SK-N-MC (cell line): ENCODE measurements at regions not wholly inside any gene's neighbourhood (a gene's known extent, or its start where the extent isn't known, plus 50 kb on each side); places are given as distances from the start of the nearest gene placed in this dataset.

Source experiments
- DNase-seq: peaks from one replicate; pipeline ENCODE4 v3.0.0-alpha.2; 2011; ENCODE audit warnings: low read depth, low spot score
- H3K27ac ChIP-seq: fragments of 200-600 bp; sonication (generic); 2 replicates; pipeline ENCODE4 v1.5.1; 2016; ENCODE audit warnings: mixed run types
- H3K36me3 ChIP-seq: fragments of 200-600 bp; sonication (generic); 2 replicates; pipeline ENCODE4 v1.6.1; 2017; ENCODE audit warnings: antibody characterized with exemption, low read length, mixed read lengths; ENCODE audit not compliant: insufficient read depth
- H3K4me3 ChIP-seq: fragments of 200-600 bp; sonication (generic); 2 replicates; pipeline ENCODE4 v1.5.1; 2016
- H3K9ac ChIP-seq: fragments of 200-600 bp; sonication (generic); 2 replicates; pipeline ENCODE4 v1.8.0; 2017; ENCODE audit warnings: mixed run types, mixed read lengths; ENCODE audit not compliant: insufficient read length
- H3K9me3 ChIP-seq: fragments of 200-600 bp; sonication (generic); 2 replicates; pipeline ENCODE4 v1.6.1; 2017; ENCODE audit warnings: low read depth, mild to moderate bottlenecking, antibody characterized with exemption, low read length, moderate library complexity, mixed read lengths
- EZH2 ChIP-seq: fragments of 200-600 bp; sonication (generic); IDR thresholded peaks from one replicate; pipeline ENCODE4 v1.6.1; 2017; ENCODE audit warnings: antibody characterized with exemption
- FOXP2 ChIP-seq: optimal IDR thresholded peaks from 2 replicates; pipeline ENCODE3; 2011; ENCODE audit warnings: mild to moderate bottlenecking, moderate library complexity; ENCODE audit not compliant: insufficient read depth; ENCODE audit errors: extremely low read length, control extremely low read depth
- POLR2AphosphoS5 ChIP-seq: IDR thresholded peaks from 2 replicates; pipeline ENCODE4 v1.6.1; 2012; ENCODE audit warnings: mild to moderate bottlenecking, low read depth, low read length, borderline replicate concordance

GRCh38 chr6:14742680-14743079, 503.2 kb upstream of the JARID2 start:
- no peak for TF ChIP-seq FOXP2
- no peak for TF ChIP-seq POLR2AphosphoS5
- no peak for TF ChIP-seq EZH2

GRCh38 chr6:14743144-14743473, 502.8 kb upstream of the JARID2 start:
- no peaks in the 10 kb centered on the region; the same call in 1 of the 2 replicates for H3K36me3 ChIP-seq
- H3K27ac ChIP-seq, result no peak overlapping the region
- H3K9ac ChIP-seq, result no peak overlapping the region
- H3K4me3 ChIP-seq, result no peak overlapping the region
- no peak for TF ChIP-seq FOXP2
- no peak for TF ChIP-seq POLR2AphosphoS5
- no peak for TF ChIP-seq EZH2
- no peak for DNase-seq
- H3K9me3 ChIP-seq, result peaks cover 6% of the 10 kb centered on the region; the same call in 1 of the 2 replicates

More at GRCh38 chr6:14742680-14743079, 503.2 kb upstream of the JARID2 start:
- DNase-seq, result no peak
- Histone ChIP-seq H3K4me3 (no peak overlapping the region), H3K36me3 (no peaks in the 10 kb centered on the region; the same call in 1 of the 2 replicates), H3K9ac (no peak overlapping the region), H3K27ac (no peak overlapping the region), H3K9me3 (peaks cover 6% of the 10 kb centered on the region; the same call in 1 of the 2 replicates)

GRCh38 chr6:14743474-14744211, 502.2 kb upstream of the JARID2 start:
- TF ChIP-seq POLR2AphosphoS5 (no peak), EZH2 (no peak), FOXP2 (no peak)
- Histone ChIP-seq H3K9ac (no peak overlapping the region), H3K4me3 (no peak overlapping the region), H3K36me3 (no peaks in the 10 kb centered on the region; the same call in 1 of the 2 replicates), H3K27ac (no peak overlapping the region), H3K9me3 (peaks cover 6% of the 10 kb centered on the region; the same call in 1 of the 2 replicates)
- DNase-seq, result no peak

GRCh38 chr6:14744212-14744556, 501.7 kb upstream of the JARID2 start:
- H3K4me3 ChIP-seq, result no peak overlapping the region
- TF ChIP-seq EZH2 (no peak), FOXP2 (no peak), POLR2AphosphoS5 (no peak)
- no peaks in the 10 kb centered on the region; the same call in 1 of the 2 replicates for H3K36me3 ChIP-seq
- no peak for DNase-seq
- no peak overlapping the region for H3K9ac ChIP-seq
- peaks cover 6% of the 10 kb centered on the region; the same call in 1 of the 2 replicates for H3K9me3 ChIP-seq
- H3K27ac ChIP-seq, result no peak overlapping the region

GRCh38 chr6:14746139-14746837, 499.6 kb upstream of the JARID2 start:
- H3K4me3 ChIP-seq, result no peak overlapping the region

GRCh38 chr6:14747881-14748520, 497.9 kb upstream of the JARID2 start:
- no peak for DNase-seq
- Histone ChIP-seq H3K9me3 (peaks cover 6% of the 10 kb centered on the region; the same call in 1 of the 2 replicates), H3K27ac (peak overlapping the region; percentile 34; the same call in 1 of the 2 replicates), H3K4me3 (no peak overlapping the region), H3K36me3 (no peaks in the 10 kb centered on the region; the same call in 1 of the 2 replicates), H3K9ac (no peak overlapping the region)
- no peak for TF ChIP-seq FOXP2
- TF ChIP-seq POLR2AphosphoS5, result no peak
- TF ChIP-seq EZH2, result no peak

More at GRCh38 chr6:14746139-14746837, 499.6 kb upstream of the JARID2 start:
- Histone ChIP-seq H3K27ac (no peak overlapping the region), H3K9ac (no peak overlapping the region), H3K9me3 (peaks cover 6% of the 10 kb centered on the region; the same call in 1 of the 2 replicates), H3K36me3 (no peaks in the 10 kb centered on the region; the same call in 1 of the 2 replicates)
- TF ChIP-seq EZH2, result no peak
- no peak for TF ChIP-seq FOXP2
- no peak for TF ChIP-seq POLR2AphosphoS5
- no peak for DNase-seq

GRCh38 chr6:14748679-14749078, 497.2 kb upstream of the JARID2 start:
- no peak for TF ChIP-seq EZH2
- no peak for TF ChIP-seq POLR2AphosphoS5
- TF ChIP-seq FOXP2, result no peak
- Histone ChIP-seq H3K27ac (peak overlapping the region; percentile 34), H3K9me3 (peaks cover 6% of the 10 kb centered on the region; the same call in 1 of the 2 replicates), H3K9ac (no peak overlapping the region), H3K36me3 (no peaks in the 10 kb centered on the region; the same call in 1 of the 2 replicates), H3K4me3 (no peak overlapping the region)
- no peak for DNase-seq
